Progenitor cell of endocrine pancreas (in vitro differentiated cells): ENCODE measurements at regions not wholly inside any gene's neighbourhood (a gene's known extent, or its start where the extent isn't known, plus 50 kb on each side); places are given as distances from the start of the nearest gene placed in this dataset.

Source experiments
- DNase-seq: peaks from one replicate; pipeline ENCODE4 v3.0.0; 2021; ENCODE audit warnings: low spot score; ENCODE audit not compliant: unreplicated experiment
- H3K27ac Mint-ChIP-seq: 2 replicates; pipeline ENCODE4 v1.8.0; 2021; ENCODE audit warnings: mild to moderate bottlenecking, moderate library complexity, mixed read lengths
- H3K27me3 Mint-ChIP-seq: 2 replicates; pipeline ENCODE4 v1.8.0; 2021; ENCODE audit warnings: mixed read lengths
- H3K36me3 Mint-ChIP-seq: 2 replicates; pipeline ENCODE4 v1.8.0; 2022; ENCODE audit warnings: mixed read lengths; ENCODE audit not compliant: insufficient read depth
- H3K4me1 Mint-ChIP-seq: 2 replicates; pipeline ENCODE4 v1.8.0; 2021; ENCODE audit warnings: low read depth, mixed read lengths
- H3K4me3 Mint-ChIP-seq: 2 replicates; pipeline ENCODE4 v1.8.0; 2021; ENCODE audit warnings: low read depth, mild to moderate bottlenecking, moderate library complexity, mixed read lengths
- H3K9me3 Mint-ChIP-seq: 2 replicates; pipeline ENCODE4 v1.8.0; 2021; ENCODE audit warnings: low read depth, mixed read lengths
- CTCF ChIP-seq: fragments of 200-600 bp; sonication (generic); IDR thresholded peaks from one replicate; pipeline ENCODE4 v1.5.0; 2021; ENCODE audit warnings: antibody characterized with exemption, mild to moderate bottlenecking; ENCODE audit not compliant: unreplicated experiment

- no peak for DNase-seq
- H3K36me3 Mint-ChIP-seq = peaks cover 6% of the 10 kb centered on the region
- peaks cover 33% of the 10 kb centered on the region for H3K4me1 Mint-ChIP-seq
- H3K27ac Mint-ChIP-seq = no peak overlapping the region
- peaks cover 3% of the 10 kb centered on the region for H3K9me3 Mint-ChIP-seq
- TF ChIP-seq CTCF = no peak
- no peaks in the 10 kb centered on the region for H3K27me3 Mint-ChIP-seq
- no peak overlapping the region for H3K4me3 Mint-ChIP-seq
These were observed 377.8 kb downstream of the SOX9 start for GRCh38 chr17:72498364-72499210.

- peak overlapping the region; percentile 53 for H3K4me3 Mint-ChIP-seq
- no peak for DNase-seq
These were observed 380.9 kb downstream of the SOX9 start for GRCh38 chr17:72501404-72502370.

GRCh38 chr17:72502371-72503341, 381.8 kb downstream of the SOX9 start:
- H3K27ac Mint-ChIP-seq = peak overlapping the region; percentile 88
- H3K9me3 Mint-ChIP-seq = peaks cover 8% of the 10 kb centered on the region
- TF ChIP-seq CTCF = no peak
- H3K4me3 Mint-ChIP-seq = peak overlapping the region; percentile 53
- peaks cover 13% of the 10 kb centered on the region for H3K36me3 Mint-ChIP-seq
- no peak for DNase-seq
- no peaks in the 10 kb centered on the region for H3K27me3 Mint-ChIP-seq
- H3K4me1 Mint-ChIP-seq = peaks cover 24% of the 10 kb centered on the region

More at GRCh38 chr17:72501404-72502370, 380.9 kb downstream of the SOX9 start:
- TF ChIP-seq CTCF = no peak
- Mint-ChIP-seq H3K36me3 (peaks cover 14% of the 10 kb centered on the region), H3K9me3 (peaks cover 8% of the 10 kb centered on the region), H3K4me1 (peaks cover 24% of the 10 kb centered on the region), H3K27ac (peak overlapping the region; percentile 88), H3K27me3 (no peaks in the 10 kb centered on the region)

- no peak for DNase-seq
- H3K4me1 Mint-ChIP-seq = peaks cover 24% of the 10 kb centered on the region
- peaks cover 13% of the 10 kb centered on the region for H3K36me3 Mint-ChIP-seq
- H3K9me3 Mint-ChIP-seq = peaks cover 8% of the 10 kb centered on the region
- TF ChIP-seq CTCF = no peak
- H3K27ac Mint-ChIP-seq = no peak overlapping the region
- H3K27me3 Mint-ChIP-seq = no peaks in the 10 kb centered on the region
- H3K4me3 Mint-ChIP-seq = no peak overlapping the region
These were observed 382.7 kb downstream of the SOX9 start for GRCh38 chr17:72503556-72503955.
